HUES64 (cell line): ENCODE measurements at regions not wholly inside any gene's neighbourhood (a gene's known extent, or its start where the extent isn't known, plus 50 kb on each side); places are given as distances from the start of the nearest gene placed in this dataset.
"Not testable (repeated sequence)": the region's sequence is repeated elsewhere in the genome, so short reads cannot be mapped to it uniquely, and the experiment has no call there.

Experiments
- H3K27ac ChIP-seq: 2 replicates; pipeline ENCODE4 v1.7.0; 2013; ENCODE audit warnings: low read depth, low read length, inconsistent platforms
- H3K27me3 ChIP-seq: 2 replicates; pipeline ENCODE4 v1.6.1; 2013; ENCODE audit warnings: mild to moderate bottlenecking, low read length; ENCODE audit not compliant: insufficient read depth
- H3K36me3 ChIP-seq: 2 replicates; pipeline ENCODE4 v1.6.1; 2013; ENCODE audit warnings: mild to moderate bottlenecking, low read length; ENCODE audit not compliant: insufficient read depth
- H3K4me1 ChIP-seq: 2 replicates; pipeline ENCODE4 v1.6.1; 2013; ENCODE audit warnings: mild to moderate bottlenecking, low read length, moderate library complexity; ENCODE audit not compliant: insufficient read depth
- H3K4me3 ChIP-seq: 2 replicates; pipeline ENCODE4 v1.5.1; 2013; ENCODE audit warnings: mild to moderate bottlenecking, low read length, moderate library complexity
- H3K9ac ChIP-seq: 2 replicates; pipeline ENCODE4 v1.6.1; 2013; ENCODE audit warnings: mild to moderate bottlenecking, low read depth, low read length
- H3K9me3 ChIP-seq: 2 replicates; pipeline ENCODE4 v1.6.1; 2013; ENCODE audit warnings: low read depth, low read length; ENCODE audit not compliant: insufficient read depth
- WGBS: fragments of 150-250, 120-280 bp; methylation state at CpG from one replicate; pipeline ENCODE4 v1.1.7; 2013; ENCODE audit warnings: missing lambda C conversion rate; 5-methylcytosine and 5-hydroxymethylcytosine counted together

DNA sequence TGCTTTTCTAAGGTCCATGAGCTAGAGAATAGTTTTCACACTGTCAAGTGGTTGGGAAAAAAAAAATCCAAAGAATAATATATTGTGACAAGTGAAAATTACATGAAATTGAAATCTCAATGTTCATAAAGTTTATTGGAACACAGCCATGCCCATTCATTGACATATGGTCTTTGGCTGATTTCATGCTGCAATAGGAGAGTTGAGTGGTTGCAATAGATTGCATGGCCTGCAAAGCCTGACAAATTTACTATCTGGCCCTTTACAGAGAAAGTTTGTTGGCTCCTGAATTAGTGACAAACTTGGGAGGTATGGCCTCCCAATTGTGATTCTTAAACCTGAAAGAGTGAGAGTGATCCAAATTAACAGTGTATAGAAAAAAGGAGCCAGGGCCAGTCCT lies 115.5 kb upstream of the FAM9C start:
- H3K4me3 ChIP-seq = no peak overlapping the region
- H3K27me3 ChIP-seq = peaks cover 3% of the 10 kb centered on the region; the same call in 1 of the 2 replicates
- no peaks in the 10 kb centered on the region for H3K36me3 ChIP-seq

DNA sequence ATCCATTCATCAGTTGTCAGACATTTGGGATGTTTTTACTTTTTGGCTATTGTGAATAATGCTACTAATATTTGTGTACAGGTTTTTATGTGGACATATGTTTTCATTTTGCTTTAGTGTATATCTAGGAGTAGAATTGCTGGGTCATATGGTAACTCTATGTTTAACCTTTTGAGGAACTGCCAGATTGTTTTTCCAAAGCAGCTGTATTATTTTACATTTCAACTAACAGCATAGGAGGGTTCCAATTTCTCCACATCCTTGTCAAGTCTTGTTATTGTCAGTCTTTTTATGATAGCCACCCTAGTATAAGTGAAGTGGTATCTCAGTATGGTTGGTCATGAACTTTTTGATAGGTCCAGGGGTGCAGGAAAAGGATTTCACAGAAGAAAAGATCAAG lies 114.5 kb upstream of the FAM9C start:
- 0 out of 2 replicates have a peak, but pooled peaks cover 1% of the 10 kb centered on the region for H3K4me1 ChIP-seq
- no peak overlapping the region for H3K9ac ChIP-seq
- H3K36me3 ChIP-seq = no peaks in the 10 kb centered on the region
- no peak overlapping the region for H3K27ac ChIP-seq
- peaks cover 5% of the 10 kb centered on the region for H3K9me3 ChIP-seq
- H3K27me3 ChIP-seq = peaks cover 3% of the 10 kb centered on the region; the same call in 1 of the 2 replicates
- no peak overlapping the region for H3K4me3 ChIP-seq

More for the DNA sequence above, 115.5 kb upstream of the FAM9C start:
- H3K4me1 ChIP-seq = peaks cover 10% of the 10 kb centered on the region
- H3K9me3 ChIP-seq = no peaks in the 10 kb centered on the region
- no peak overlapping the region for H3K9ac ChIP-seq
- no peak overlapping the region for H3K27ac ChIP-seq

GRCh38 chrX:13155550-13155949 lies 111.1 kb upstream of the FAM9C start:
- not testable (repeated sequence) for H3K9ac ChIP-seq, H3K36me3 ChIP-seq, H3K27me3 ChIP-seq, H3K4me3 ChIP-seq, H3K27ac ChIP-seq
- WGBS = 92% methylated on average over 1 of the region's 1 CpG
- H3K4me1 ChIP-seq = peaks cover 10% of the 10 kb centered on the region; the same call in 1 of the 2 replicates
- peaks cover 14% of the 10 kb centered on the region for H3K9me3 ChIP-seq

GRCh38 chrX:13153796-13154195 lies 109.4 kb upstream of the FAM9C start:
- no peaks in the 10 kb centered on the region for H3K36me3 ChIP-seq
- peaks cover 14% of the 10 kb centered on the region for H3K9me3 ChIP-seq
- H3K9ac ChIP-seq = no peak overlapping the region
- H3K4me1 ChIP-seq = peaks cover 10% of the 10 kb centered on the region; the same call in 1 of the 2 replicates
- no peak overlapping the region for H3K27ac ChIP-seq
- 92% methylated on average over 2 of the region's 3 CpGs for WGBS
- H3K4me3 ChIP-seq = no peak overlapping the region
- H3K27me3 ChIP-seq = no peaks in the 10 kb centered on the region

GRCh38 chrX:13152518-13153185 lies 108.2 kb upstream of the FAM9C start:
- H3K9ac ChIP-seq = 0 out of 2 replicates have a peak overlapping the region, but pooled peaks have one; percentile 47
- WGBS = 79% methylated on average over 4 of the region's 7 CpGs
- H3K27me3 ChIP-seq = no peaks in the 10 kb centered on the region
- no peaks in the 10 kb centered on the region for H3K36me3 ChIP-seq
- H3K4me3 ChIP-seq = no peak overlapping the region
- peaks cover 10% of the 10 kb centered on the region; the same call in 1 of the 2 replicates for H3K4me1 ChIP-seq
- H3K9me3 ChIP-seq = peaks cover 19% of the 10 kb centered on the region
- peak overlapping the region; percentile 81; the same call in 1 of the 2 replicates for H3K27ac ChIP-seq

DNA sequence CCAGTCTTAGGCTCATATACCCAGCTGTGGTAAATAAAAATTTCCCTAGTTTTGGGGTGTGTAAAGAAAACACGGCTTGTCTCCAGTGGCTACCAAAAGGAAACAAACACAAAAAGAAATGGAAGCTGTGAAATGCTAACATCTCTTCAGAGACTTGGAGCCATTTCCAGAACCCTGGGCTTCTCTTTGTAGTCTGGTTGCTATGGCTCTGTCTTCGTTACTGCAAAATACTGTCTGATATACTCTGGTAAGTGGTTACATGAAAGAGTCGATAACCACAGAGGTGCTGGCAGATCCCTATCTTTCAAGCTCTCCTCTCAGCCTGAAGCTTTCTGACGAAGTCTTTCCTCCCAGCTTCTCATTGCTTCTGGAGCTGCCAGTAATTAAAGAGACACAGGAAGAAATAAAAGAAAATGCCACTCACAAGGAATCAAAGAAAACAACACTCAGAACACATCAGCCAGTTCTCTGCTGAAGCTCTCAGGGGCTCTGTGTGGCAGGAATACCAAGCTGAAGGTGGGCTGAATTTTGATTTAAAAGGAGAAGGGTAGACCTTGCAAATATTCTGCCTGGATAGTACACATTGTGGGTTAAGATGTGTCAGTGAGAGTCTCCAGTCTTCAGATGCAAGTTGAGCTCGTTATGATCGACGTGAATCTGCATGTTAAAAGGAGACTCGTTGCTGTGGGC lies 107.6 kb upstream of the FAM9C start:
- H3K4me3 ChIP-seq = no peak overlapping the region
- 69% methylated on average over 8 of the region's 8 CpGs for WGBS
- H3K9ac ChIP-seq = peak overlapping the region; percentile 47; the same call in 1 of the 2 replicates
- H3K27ac ChIP-seq = peak overlapping the region; percentile 81; the same call in 1 of the 2 replicates
- peaks cover 19% of the 10 kb centered on the region for H3K9me3 ChIP-seq
- peaks cover 10% of the 10 kb centered on the region; the same call in 1 of the 2 replicates for H3K4me1 ChIP-seq
- no peaks in the 10 kb centered on the region for H3K27me3 ChIP-seq
- H3K36me3 ChIP-seq = no peaks in the 10 kb centered on the region

DNA sequence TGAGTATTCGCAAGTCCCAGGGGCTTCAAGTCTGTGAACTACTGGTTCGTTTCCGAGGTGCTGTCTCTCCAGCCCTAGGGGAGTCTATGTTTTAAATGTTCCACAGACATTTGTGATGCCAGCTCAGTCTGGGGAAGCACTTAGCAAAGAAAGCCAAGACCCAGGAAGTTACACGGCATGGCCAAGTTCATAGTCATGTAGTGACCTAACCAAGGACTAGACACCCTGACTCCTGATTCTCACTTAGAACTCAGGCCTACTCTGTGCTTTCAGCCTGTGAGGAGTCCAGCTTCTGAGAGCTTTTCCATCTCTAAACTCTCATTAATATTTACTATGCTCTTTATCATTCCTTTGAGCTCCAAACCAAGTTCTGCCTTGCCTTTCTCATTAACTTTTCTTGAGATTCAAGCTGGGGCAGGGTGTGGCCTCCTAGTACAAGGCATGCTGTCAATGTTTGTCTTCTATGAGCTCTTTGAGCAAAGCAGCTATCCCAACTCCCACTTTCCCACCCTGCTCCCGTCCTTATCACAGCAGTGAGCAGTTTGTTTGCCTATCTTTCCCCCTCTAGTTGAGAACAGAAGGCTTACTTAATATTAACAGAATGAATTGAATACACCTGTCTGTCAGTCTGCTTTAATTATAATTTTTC lies 105.4 kb upstream of the FAM9C start:
- WGBS = 69% methylated on average over 5 of the region's 5 CpGs
- Histone ChIP-seq H3K4me1 (peaks cover 10% of the 10 kb centered on the region; the same call in 1 of the 2 replicates), H3K4me3 (no peak overlapping the region), H3K27me3 (no peaks in the 10 kb centered on the region), H3K27ac (no peak overlapping the region), H3K9ac (no peak overlapping the region), H3K36me3 (no peaks in the 10 kb centered on the region), H3K9me3 (peaks cover 25% of the 10 kb centered on the region)

DNA sequence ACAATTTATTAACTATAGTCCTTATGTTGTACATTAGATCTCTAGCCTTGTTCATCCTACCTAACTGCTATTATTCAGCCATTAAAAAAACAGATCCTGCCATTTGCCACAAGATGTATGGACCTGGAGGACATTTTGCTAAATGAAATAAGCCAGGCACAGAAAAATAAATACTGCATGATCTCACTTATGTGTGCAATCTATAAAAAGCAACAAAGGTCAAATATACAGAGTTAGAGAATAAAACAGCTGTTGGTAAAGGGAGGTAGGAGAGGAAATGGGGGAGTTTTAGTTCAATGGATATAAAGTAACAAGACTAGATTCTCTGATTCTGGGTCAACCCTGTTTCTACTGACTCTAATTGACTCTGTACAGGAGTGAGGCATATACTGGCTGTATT lies 103.3 kb upstream of the FAM9C start:
- H3K27me3 ChIP-seq = no peaks in the 10 kb centered on the region
- H3K36me3 ChIP-seq = no peaks in the 10 kb centered on the region
- peaks cover 10% of the 10 kb centered on the region; the same call in 1 of the 2 replicates for H3K4me1 ChIP-seq
- no peak overlapping the region for H3K27ac ChIP-seq
- peaks cover 12% of the 10 kb centered on the region for H3K9me3 ChIP-seq
- no peak overlapping the region for H3K4me3 ChIP-seq
- no peak overlapping the region for H3K9ac ChIP-seq

DNA sequence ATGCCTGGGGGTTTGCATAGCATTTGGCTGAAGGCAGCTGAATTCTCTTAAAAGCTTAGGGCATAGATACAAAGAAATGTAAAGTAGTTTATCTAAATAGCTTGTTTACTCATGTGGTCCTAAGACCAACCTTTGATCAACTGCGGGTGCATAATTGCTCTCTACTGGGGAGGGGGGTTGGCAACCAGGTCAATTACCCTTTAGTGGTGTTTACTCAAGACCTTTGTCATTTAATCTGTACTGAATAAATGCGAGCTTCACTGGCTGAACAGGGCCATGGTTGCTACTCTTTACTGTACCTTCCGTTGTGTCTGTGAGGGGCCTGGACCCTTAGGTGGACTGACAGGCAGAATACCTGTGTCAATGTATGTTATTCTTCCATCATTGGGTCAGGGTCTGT lies 102.7 kb upstream of the FAM9C start:
- no peaks in the 10 kb centered on the region for H3K36me3 ChIP-seq
- H3K27me3 ChIP-seq = no peaks in the 10 kb centered on the region
- H3K9me3 ChIP-seq = peaks cover 12% of the 10 kb centered on the region
- H3K9ac ChIP-seq = no peak overlapping the region
- H3K4me3 ChIP-seq = no peak overlapping the region
- peaks cover 9% of the 10 kb centered on the region; the same call in 1 of the 2 replicates for H3K4me1 ChIP-seq
- WGBS = 80% methylated on average over 3 of the region's 3 CpGs
- no peak overlapping the region for H3K27ac ChIP-seq

DNA sequence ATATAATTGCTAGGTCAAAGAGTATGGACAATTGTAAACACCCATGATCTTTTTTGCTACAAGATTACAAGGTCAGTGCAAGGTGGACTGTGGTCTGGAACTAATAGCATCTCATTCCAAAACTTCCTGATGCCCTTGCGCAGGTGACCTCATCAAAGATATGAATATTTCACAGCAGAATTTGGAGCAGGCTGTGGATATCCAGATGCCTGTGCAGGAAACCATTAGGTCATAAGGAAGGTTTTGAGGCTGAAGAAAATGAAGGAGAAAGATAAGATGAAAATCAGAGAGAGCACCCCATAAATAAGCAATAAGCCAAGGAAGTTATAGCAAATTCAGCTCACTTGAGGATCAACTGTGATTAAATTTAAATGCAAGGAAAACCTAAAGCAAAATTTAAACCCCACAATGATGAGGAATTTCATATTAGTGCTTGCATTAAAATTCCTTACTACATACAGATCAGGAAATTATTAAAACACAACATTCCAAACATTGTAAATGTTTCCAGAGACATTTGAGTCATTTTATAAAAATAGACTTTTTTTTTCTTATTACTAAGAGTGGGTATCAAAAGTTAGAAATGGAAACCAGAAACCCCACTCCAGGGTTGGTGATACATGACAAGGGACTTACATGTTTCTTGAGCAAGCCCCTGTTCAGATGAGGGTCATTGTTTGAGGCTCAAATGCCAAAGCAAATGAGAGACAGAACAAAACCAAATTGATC lies 100.7 kb upstream of the FAM9C start:
- no peaks in the 10 kb centered on the region for H3K36me3 ChIP-seq
- 100% methylated on average over 1 of the region's 1 CpG for WGBS

More for the DNA sequence above, 100.7 kb upstream of the FAM9C start:
- Histone ChIP-seq H3K27me3 (no peaks in the 10 kb centered on the region), H3K4me1 (no peaks in the 10 kb centered on the region), H3K27ac (no peak overlapping the region), H3K9ac (no peak overlapping the region), H3K4me3 (no peak overlapping the region), H3K9me3 (peaks cover 12% of the 10 kb centered on the region)
